ENCODE measurements at regions not wholly inside any gene's neighbourhood (a gene's known extent, or its start where the extent isn't known, plus 50 kb on each side); places are given as distances from the start of the nearest gene placed in this dataset.

DNA sequence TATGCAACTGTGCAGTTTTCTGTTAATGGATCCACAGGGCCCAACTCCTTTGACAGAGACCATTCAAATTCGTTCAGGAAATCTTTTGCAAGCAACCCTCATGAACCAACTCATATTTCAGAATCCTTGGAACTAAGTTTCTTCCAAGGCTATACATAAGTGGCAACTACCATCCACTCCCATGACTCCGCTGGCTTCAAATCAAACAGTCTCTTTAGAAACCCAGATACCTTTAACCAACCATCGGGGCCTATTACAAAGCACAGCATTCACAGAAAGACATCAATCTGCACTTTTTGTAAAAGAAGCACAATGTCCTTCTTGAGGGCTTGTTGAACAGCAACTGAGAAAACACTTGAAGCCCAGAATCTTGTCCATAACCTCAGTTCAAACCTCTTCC is 526.9 kb downstream of the DTWD2 start:
- DNase-seq (ENCODE audit: low read depth in 2 of 2) = no peak
- no peak for TF ChIP-seq CTCF (IDR thresholded peaks at IDR 0.05; ENCODE audit: low read depth, low read length)
- no peak overlapping the region for H3K4me3 ChIP-seq (replicated peaks in 1 of 2; ENCODE audit: low read depth in 2 of 2, low read length in 2 of 2)

- H3K4me3 ChIP-seq (replicated peaks in 1 of 2; ENCODE audit: low read depth in 2 of 2, low read length in 2 of 2) = no peak overlapping the region
- no peak for DNase-seq (ENCODE audit: low read depth in 2 of 2)
- no peak for TF ChIP-seq CTCF (IDR thresholded peaks at IDR 0.05; ENCODE audit: low read depth, low read length)
Observed at GRCh38 chr5:118459490-118459889, 528.9 kb downstream of the DTWD2 start.

- no peak overlapping the region for H3K4me3 ChIP-seq (replicated peaks in 1 of 2; ENCODE audit: low read depth in 2 of 2, low read length in 2 of 2)
- TF ChIP-seq CTCF (IDR thresholded peaks at IDR 0.05; ENCODE audit: low read depth, low read length) = no peak
- DNase-seq (ENCODE audit: low read depth in 2 of 2) = no peak
Observed at GRCh38 chr5:118456085-118456484, 532.3 kb downstream of the DTWD2 start.

- TF ChIP-seq CTCF (IDR thresholded peaks at IDR 0.05; ENCODE audit: low read depth, low read length) = no peak
- H3K4me3 ChIP-seq (replicated peaks in 1 of 2; ENCODE audit: low read depth in 2 of 2, low read length in 2 of 2) = no peak overlapping the region
- no peak for DNase-seq (ENCODE audit: low read depth in 2 of 2)
Observed at GRCh38 chr5:118451697-118452247, 536.6 kb downstream of the DTWD2 start.

- no peak for DNase-seq (ENCODE audit: low read depth in 2 of 2)
- no peak overlapping the region for H3K4me3 ChIP-seq (replicated peaks in 1 of 2; ENCODE audit: low read depth in 2 of 2, low read length in 2 of 2)
- no peak for TF ChIP-seq CTCF (IDR thresholded peaks at IDR 0.05; ENCODE audit: low read depth, low read length)
Observed at GRCh38 chr5:118450554-118451332, 537.6 kb downstream of the DTWD2 start.

GRCh38 chr5:118447350-118447749 is 541.0 kb downstream of the DTWD2 start:
- DNase-seq (ENCODE audit: low read depth in 2 of 2) = no peak
- TF ChIP-seq CTCF (IDR thresholded peaks at IDR 0.05; ENCODE audit: low read depth, low read length) = no peak
- H3K4me3 ChIP-seq (replicated peaks in 1 of 2; ENCODE audit: low read depth in 2 of 2, low read length in 2 of 2) = no peak overlapping the region
